Loucy (cell line): ENCODE measurements at regions not wholly inside any gene's neighbourhood (a gene's known extent, or its start where the extent isn't known, plus 50 kb on each side); places are given as distances from the start of the nearest gene placed in this dataset.
A peak's percentile ranks its signal among the peaks of the same experiment; 100 is the strongest.

Experiments
- H2AFZ ChIP-seq: fragments of 200-600 bp; sonication (generic); 2 replicates; pipeline ENCODE4 v1.6.0; 2016; ENCODE audit warnings: antibody characterized with exemption, mild to moderate bottlenecking, low read length, moderate library complexity
- H3F3A ChIP-seq: fragments of 200-600 bp; 2 replicates; pipeline ENCODE4 v1.6.0; 2016; ENCODE audit warnings: antibody characterized with exemption, low read depth, mild to moderate bottlenecking
- H3K27me3 ChIP-seq: fragments of 200-600 bp; sonication (generic); 2 replicates; pipeline ENCODE4 v1.6.1; 2014; ENCODE audit warnings: low read length, mild to moderate bottlenecking; ENCODE audit not compliant: insufficient read depth, poor library complexity, severe bottlenecking
- H3K36me3 ChIP-seq: fragments of 200-600 bp; sonication (generic); 2 replicates; pipeline ENCODE4 v1.6.1; 2016; ENCODE audit warnings: low read length; ENCODE audit not compliant: insufficient read depth
- H3K4me1 ChIP-seq: fragments of 200-600 bp; sonication (generic); 2 replicates; pipeline ENCODE4 v1.5.1; 2014; ENCODE audit warnings: low read length, mild to moderate bottlenecking; ENCODE audit not compliant: insufficient read depth, poor library complexity, severe bottlenecking
- H3K4me2 ChIP-seq: fragments of 200-600 bp; sonication (generic); 2 replicates; pipeline ENCODE4 v1.6.0; 2014; ENCODE audit warnings: antibody characterized with exemption, low read length, low read depth, mild to moderate bottlenecking; ENCODE audit not compliant: poor library complexity, severe bottlenecking
- H3K4me3 ChIP-seq: fragments of 200-600 bp; sonication (generic); 2 replicates; pipeline ENCODE4 v1.5.1; 2014; ENCODE audit warnings: low read length, mild to moderate bottlenecking, mixed read lengths; ENCODE audit not compliant: poor library complexity, severe bottlenecking
- H3K79me2 ChIP-seq: fragments of 200-600 bp; sonication (generic); 2 replicates; pipeline ENCODE4 v1.6.1; 2014; ENCODE audit warnings: low read length; ENCODE audit not compliant: insufficient read depth
- H3K9ac ChIP-seq: fragments of 200-600 bp; sonication (generic); 2 replicates; pipeline ENCODE4 v1.6.0; 2014; ENCODE audit warnings: mild to moderate bottlenecking, low read depth, low read length, moderate library complexity; ENCODE audit not compliant: poor library complexity, severe bottlenecking
- H3K9me2 ChIP-seq: fragments of 200-600 bp; sonication (generic); replicated peaks from 2 replicates; pipeline ENCODE4 v1.6.1; 2016; ENCODE audit warnings: low read depth, low read length, mixed read lengths
- H3K9me3 ChIP-seq: fragments of 200-600 bp; sonication (generic); 2 replicates; pipeline ENCODE4 v1.6.1; 2014; ENCODE audit warnings: mild to moderate bottlenecking, antibody characterized with exemption, low read length, low read depth; ENCODE audit not compliant: insufficient read depth
- H4K20me1 ChIP-seq: fragments of 200-600 bp; sonication (generic); 2 replicates; pipeline ENCODE4 v1.6.0; 2014; ENCODE audit warnings: antibody characterized with exemption, low read length, mild to moderate bottlenecking; ENCODE audit not compliant: insufficient read depth, poor library complexity, severe bottlenecking
- CTCF ChIP-seq: fragments of 200-600 bp; sonication (generic); conservative IDR thresholded peaks from 2 replicates; pipeline ENCODE4 v1.5.1; 2014; ENCODE audit warnings: mild to moderate bottlenecking, antibody characterized with exemption, low read length
- EZH2phosphoT487 ChIP-seq: fragments of 200-600 bp; IDR thresholded peaks from 2 replicates; pipeline ENCODE4 v1.6.1; 2018; ENCODE audit warnings: antibody characterized with exemption, mild to moderate bottlenecking, moderate library complexity, borderline replicate concordance

GRCh38 chr5:135741040-135741439, 93.4 kb upstream of the SLC25A48 start:
- Histone ChIP-seq H3K4me1 (no peaks in the 10 kb centered on the region), H3K9ac (no peak overlapping the region), H3K27me3 (no peaks in the 10 kb centered on the region), H3K79me2 (no peaks in the 10 kb centered on the region), H4K20me1 (no peaks in the 10 kb centered on the region), H2AFZ (no peak overlapping the region), H3K9me3 (no peaks in the 10 kb centered on the region), H3K9me2 (no peaks in the 10 kb centered on the region), H3K4me3 (no peak overlapping the region), H3F3A (no peaks in the 10 kb centered on the region), H3K4me2 (no peak overlapping the region), H3K36me3 (no peaks in the 10 kb centered on the region)
- TF ChIP-seq EZH2phosphoT487: no peak
- peak; percentile 37 for TF ChIP-seq CTCF

GRCh38 chr5:135740475-135740874, 94.0 kb upstream of the SLC25A48 start:
- no peak overlapping the region for H3K4me2 ChIP-seq

GRCh38 chr5:135739383-135739981, 95.0 kb upstream of the SLC25A48 start:
- H3K36me3 ChIP-seq: no peaks in the 10 kb centered on the region
- H3K79me2 ChIP-seq: no peaks in the 10 kb centered on the region
- no peak overlapping the region for H3K9ac ChIP-seq
- H3K4me1 ChIP-seq: no peaks in the 10 kb centered on the region
- no peaks in the 10 kb centered on the region for H3K27me3 ChIP-seq
- H2AFZ ChIP-seq: no peak overlapping the region
- H3K9me2 ChIP-seq: no peaks in the 10 kb centered on the region
- no peak overlapping the region for H3K4me2 ChIP-seq
- H3K4me3 ChIP-seq: no peak overlapping the region
- no peaks in the 10 kb centered on the region for H4K20me1 ChIP-seq
- TF ChIP-seq EZH2phosphoT487 (no peak), CTCF (no peak)
- no peaks in the 10 kb centered on the region for H3F3A ChIP-seq
- no peaks in the 10 kb centered on the region for H3K9me3 ChIP-seq

More at GRCh38 chr5:135740475-135740874, 94.0 kb upstream of the SLC25A48 start:
- no peak for TF ChIP-seq CTCF
- TF ChIP-seq EZH2phosphoT487: no peak
- Histone ChIP-seq H3K4me3 (no peak overlapping the region), H3K9me3 (no peaks in the 10 kb centered on the region), H3K79me2 (no peaks in the 10 kb centered on the region), H3K27me3 (no peaks in the 10 kb centered on the region), H3F3A (no peaks in the 10 kb centered on the region), H3K36me3 (no peaks in the 10 kb centered on the region), H4K20me1 (no peaks in the 10 kb centered on the region), H3K9ac (no peak overlapping the region), H2AFZ (no peak overlapping the region), H3K4me1 (no peaks in the 10 kb centered on the region), H3K9me2 (no peaks in the 10 kb centered on the region)
